H1 (cell line): ENCODE measurements at regions not wholly inside any gene's neighbourhood (a gene's known extent, or its start where the extent isn't known, plus 50 kb on each side); places are given as distances from the start of the nearest gene placed in this dataset.

Source experiments
- CTCF ChIA-PET: fragments of 300-600 bp; sonication (Branson Sonifier 250); formaldehyde crosslinking; loops from one replicate; lab custom pipeline; 2021; ENCODE audit not compliant: partially characterized antibody; lab: Charles Lee
- POLR2A ChIA-PET: fragments of 300-600 bp; sonication (Branson Sonifier 250); formaldehyde crosslinking; loops from one replicate; lab custom pipeline; 2021; ENCODE audit warnings: inconsistent platforms; ENCODE audit not compliant: partially characterized antibody; lab: Charles Lee
- DNase-seq, 2 experiments: peaks; one replicate each; pipeline versions ENCODE4 v3.0.0 to v3.0.0-alpha.2; 2010 to 2022; ENCODE audit warnings: low spot score in 2 of 2, low read depth in 1 of 2, mixed read lengths in 1 of 2
- FAIRE-seq: peaks from 2 replicates; lab custom pipeline; 2011; peaks lifted over from hg19 to GRCh38; lab: Jason Lieb, UNC
- H2AFZ ChIP-seq: 2 replicates; pipeline ENCODE4 v1.8.1; 2012; ENCODE audit warnings: low read length, inconsistent platforms
- H2AK5ac ChIP-seq: 2 replicates; pipeline ENCODE4 v1.6.1; 2013; ENCODE audit warnings: low read depth, low read length
- H2BK120ac ChIP-seq: replicated peaks from 2 replicates; pipeline ENCODE3; 2013; ENCODE audit warnings: low read depth, low read length, inconsistent platforms
- H2BK12ac ChIP-seq: 2 replicates; pipeline ENCODE4 v1.6.1; 2013; ENCODE audit warnings: low read depth, low read length
- H2BK15ac ChIP-seq: 2 replicates; pipeline ENCODE4 v1.6.1; 2013; ENCODE audit warnings: low read length
- H2BK20ac ChIP-seq: 2 replicates; pipeline ENCODE4 v1.6.1; 2013; ENCODE audit warnings: low read length
- H2BK5ac ChIP-seq: 2 replicates; pipeline ENCODE4 v1.6.1; 2013; ENCODE audit warnings: low read depth, low read length
- H3K14ac ChIP-seq: 2 replicates; pipeline ENCODE4 v1.6.1; 2013; ENCODE audit warnings: inconsistent platforms; ENCODE audit not compliant: insufficient read length
- H3K18ac ChIP-seq: 2 replicates; pipeline ENCODE4 v1.6.1; 2013; ENCODE audit warnings: low read length; ENCODE audit errors: extremely low read depth
- H3K23ac ChIP-seq: 2 replicates; pipeline ENCODE4 v1.6.1; 2013; ENCODE audit warnings: inconsistent platforms; ENCODE audit not compliant: insufficient read length
- H3K23me2 ChIP-seq: 2 replicates; pipeline ENCODE4 v1.6.1; 2013; ENCODE audit warnings: low read depth, low read length
- H3K27ac ChIP-seq: 2 replicates; pipeline ENCODE4 v1.6.1; 2011; ENCODE audit warnings: low read depth, low read length, inconsistent platforms
- H3K27me3 ChIP-seq, 4 experiments: replicated peaks in 1 of 4; 1 replicate in 1 of 4; 2 replicates in 3 of 4; pipeline versions ENCODE4 v1.6.1 to v1.8.1; 2011 to 2013; ENCODE audit warnings: low read length in 3 of 4, mild to moderate bottlenecking in 3 of 4, inconsistent platforms in 2 of 4, mixed read lengths in 2 of 4, moderate library complexity in 1 of 4; ENCODE audit not compliant: control insufficient read depth in 3 of 4, insufficient read depth in 3 of 4; ENCODE audit errors: extremely low read depth in 1 of 4
- H3K36me3 ChIP-seq, 4 experiments: 2 replicates each; pipeline versions ENCODE4 v1.6.1 to v1.8.1; 2011 to 2013; ENCODE audit warnings: mild to moderate bottlenecking in 4 of 4, low read length in 3 of 4, moderate library complexity in 2 of 4, control low read depth in 1 of 4, inconsistent platforms in 1 of 4; ENCODE audit not compliant: insufficient read depth in 4 of 4, control insufficient read depth in 2 of 4
- H3K4ac ChIP-seq: replicated peaks from 2 replicates; pipeline ENCODE3; 2013; ENCODE audit warnings: low read length, low read depth, mixed read lengths, inconsistent platforms; ENCODE audit not compliant: insufficient read length
- H3K4me1 ChIP-seq, 4 experiments: replicated peaks in 1 of 4; 1 replicate in 1 of 4; 2 replicates in 3 of 4; pipeline versions ENCODE4 v1.6.1 to v1.8.1; 2011 to 2013; ENCODE audit warnings: low read length in 3 of 4, inconsistent platforms in 2 of 4, mixed read lengths in 1 of 4; ENCODE audit not compliant: insufficient read depth in 4 of 4, control insufficient read depth in 3 of 4
- H3K4me2 ChIP-seq, 2 experiments: 2 replicates each; pipeline versions ENCODE4 v1.6.1 to v1.8.1; 2011 to 2013; ENCODE audit warnings: low read depth in 2 of 2, low read length in 2 of 2, control low read depth in 1 of 2, inconsistent platforms in 1 of 2, mild to moderate bottlenecking in 1 of 2; ENCODE audit not compliant: insufficient read depth in 1 of 2
- H3K4me3 ChIP-seq, 4 experiments: fragments of 200-600, 300-600 bp in 1 of 4; sonication (generic), shearing (Covaris generic), sonication (Bioruptor Twin) in 1 of 4; 2 replicates each; pipeline versions ENCODE4 v1.5.1 to v1.8.1; 2011 to 2016; ENCODE audit warnings: low read length in 4 of 4, low read depth in 3 of 4, control low read depth in 2 of 4, inconsistent platforms in 2 of 4, mild to moderate bottlenecking in 2 of 4, mixed read lengths in 1 of 4, moderate library complexity in 1 of 4; ENCODE audit not compliant: insufficient read depth in 2 of 4; ENCODE audit errors: extremely low read depth in 1 of 4
- H3K56ac ChIP-seq: replicated peaks from 2 replicates; pipeline ENCODE3; 2013; ENCODE audit warnings: low read depth, mild to moderate bottlenecking, mixed read lengths, low read length, inconsistent platforms; ENCODE audit not compliant: insufficient read length
- H3K79me1 ChIP-seq: 2 replicates; pipeline ENCODE4 v1.6.1; 2013; ENCODE audit warnings: low read depth, low read length, control low read depth
- H3K79me2 ChIP-seq, 2 experiments: 2 replicates each; pipeline versions ENCODE4 v1.6.1 to v1.8.1; 2012 to 2013; ENCODE audit warnings: low read length in 2 of 2, mild to moderate bottlenecking in 2 of 2, inconsistent platforms in 1 of 2; ENCODE audit not compliant: insufficient read depth in 2 of 2, control insufficient read depth in 1 of 2
- H3K9ac ChIP-seq, 4 experiments: replicated peaks in 1 of 4; 1 replicate in 1 of 4; 2 replicates in 3 of 4; pipeline versions ENCODE4 v1.6.1 to v1.8.1; 2011 to 2013; ENCODE audit warnings: low read depth in 3 of 4, low read length in 3 of 4, control low read depth in 2 of 4, mild to moderate bottlenecking in 2 of 4, moderate library complexity in 2 of 4, inconsistent platforms in 1 of 4; ENCODE audit errors: extremely low read depth in 1 of 4
- H3K9me3 ChIP-seq, 2 experiments: 2 replicates each; pipeline versions ENCODE4 v1.6.1 to v1.8.1; 2012 to 2013; ENCODE audit warnings: mild to moderate bottlenecking in 2 of 2, moderate library complexity in 2 of 2, control low read depth in 1 of 2, inconsistent platforms in 1 of 2, low read depth in 1 of 2, low read length in 1 of 2, mixed read lengths in 1 of 2; ENCODE audit not compliant: insufficient read depth in 2 of 2
- H4K20me1 ChIP-seq, 2 experiments: replicated peaks in 1 of 2; 2 replicates each; pipeline versions ENCODE3 to v1.8.1; 2011 to 2013; ENCODE audit warnings: inconsistent platforms in 2 of 2, low read length in 2 of 2, mild to moderate bottlenecking in 1 of 2; ENCODE audit not compliant: insufficient read depth in 2 of 2, control insufficient read depth in 1 of 2
- H4K5ac ChIP-seq: 2 replicates; pipeline ENCODE4 v1.6.1; 2013; ENCODE audit warnings: low read length, low read depth, mixed read lengths, inconsistent platforms; ENCODE audit not compliant: insufficient read length
- H4K8ac ChIP-seq: 2 replicates; pipeline ENCODE4 v1.8.0; 2013; ENCODE audit warnings: mild to moderate bottlenecking, moderate library complexity, low read length, inconsistent platforms; ENCODE audit not compliant: insufficient read depth; ENCODE audit errors: extremely low read depth
- H4K91ac ChIP-seq: replicated peaks from 2 replicates; pipeline ENCODE3; 2013; ENCODE audit warnings: low read length, mixed read lengths, inconsistent platforms; ENCODE audit not compliant: insufficient read length
- CHD1 ChIP-seq: IDR thresholded peaks from 2 replicates; pipeline ENCODE4 v1.6.1; 2012; ENCODE audit warnings: low read depth, low read length, improper control_type of control experiment
- CREB1 ChIP-seq: IDR thresholded peaks from 2 replicates; pipeline ENCODE4 v1.6.1; 2012; ENCODE audit warnings: inconsistent platforms
- CTBP2 ChIP-seq: IDR thresholded peaks from 2 replicates; pipeline ENCODE4 v1.7.0; 2011; ENCODE audit warnings: borderline replicate concordance, mild to moderate bottlenecking, moderate library complexity, mixed read lengths, low read length; ENCODE audit not compliant: insufficient read depth, insufficient read length
- CTCF ChIP-seq, 3 experiments: IDR thresholded peaks; 1 replicate in 2 of 3; 2 replicates in 1 of 3; pipeline versions ENCODE4 v1.5.1 to v1.6.1; 2011; ENCODE audit warnings: low read length in 3 of 3, mild to moderate bottlenecking in 3 of 3, inconsistent platforms in 2 of 3, low read depth in 1 of 3, moderate library complexity in 1 of 3; ENCODE audit not compliant: insufficient read depth in 1 of 3; ENCODE audit errors: control extremely low read depth in 1 of 3
- GTF2F1 ChIP-seq: IDR thresholded peaks from 2 replicates; pipeline ENCODE4 v1.6.1; 2012; ENCODE audit warnings: low read depth, low read length, improper control_type of control experiment, borderline replicate concordance
- HDAC2 ChIP-seq, 2 experiments: fragments of 300-600 bp in 1 of 2; sonication (generic) in 1 of 2; IDR thresholded peaks; 2 replicates each; pipeline ENCODE4 v1.6.1; 2011 to 2012; ENCODE audit warnings: low read depth in 2 of 2, low read length in 2 of 2, mild to moderate bottlenecking in 2 of 2, moderate library complexity in 2 of 2, borderline replicate concordance in 1 of 2, inconsistent platforms in 1 of 2
- MAFK ChIP-seq: IDR thresholded peaks from 2 replicates; pipeline ENCODE4 v1.6.1; 2012; ENCODE audit warnings: low read depth, mild to moderate bottlenecking, improper control_type of control experiment, low read length
- PHF8 ChIP-seq: fragments of 200-600 bp; sonication (generic); conservative IDR thresholded peaks from 2 replicates; pipeline ENCODE4 v1.7.1; 2012; ENCODE audit warnings: low read depth, mild to moderate bottlenecking, inconsistent platforms, low read length, moderate library complexity
- POLR2A ChIP-seq, 2 experiments: IDR thresholded peaks; 1 replicate in 1 of 2; 2 replicates in 1 of 2; pipeline ENCODE4 v1.6.1; 2011; ENCODE audit warnings: low read depth in 2 of 2, low read length in 2 of 2, mild to moderate bottlenecking in 2 of 2; ENCODE audit errors: control extremely low read depth in 1 of 2
- RBBP5 ChIP-seq: IDR thresholded peaks from 2 replicates; pipeline ENCODE4 v1.7.1; 2012; ENCODE audit warnings: low read depth, mild to moderate bottlenecking, inconsistent platforms, low read length, moderate library complexity, borderline replicate concordance
- SIRT6 ChIP-seq: IDR thresholded peaks from one replicate; pipeline ENCODE4 v1.7.1; 2012; ENCODE audit warnings: low read length, inconsistent platforms
- TAF1 ChIP-seq: IDR thresholded peaks from 2 replicates; pipeline ENCODE4 v1.6.1; 2011; ENCODE audit warnings: mild to moderate bottlenecking, low read depth, low read length
- YY1 ChIP-seq: IDR thresholded peaks from 2 replicates; pipeline ENCODE4 v1.6.1; 2011; ENCODE audit warnings: low read depth, mild to moderate bottlenecking, low read length
- WGBS, 2 experiments: shearing (Covaris generic) in 1 of 2; methylation state at CpG; one replicate each; pipeline versions ENCODE4 v1.1.6 to v1.1.7; 2013 to 2015; ENCODE audit warnings: low lambda C conversion rate in 2 of 2, mixed read lengths in 2 of 2, inconsistent platforms in 1 of 2, low coverage in 1 of 2, missing lambda C conversion rate in 1 of 2; ENCODE audit not compliant: insufficient replicate concordance in 2 of 2, insufficient coverage in 1 of 2, insufficient read length in 1 of 2; ENCODE audit errors: extremely low coverage in 1 of 2, missing lambda C conversion rate in 1 of 2; 5-methylcytosine and 5-hydroxymethylcytosine counted together

DNA sequence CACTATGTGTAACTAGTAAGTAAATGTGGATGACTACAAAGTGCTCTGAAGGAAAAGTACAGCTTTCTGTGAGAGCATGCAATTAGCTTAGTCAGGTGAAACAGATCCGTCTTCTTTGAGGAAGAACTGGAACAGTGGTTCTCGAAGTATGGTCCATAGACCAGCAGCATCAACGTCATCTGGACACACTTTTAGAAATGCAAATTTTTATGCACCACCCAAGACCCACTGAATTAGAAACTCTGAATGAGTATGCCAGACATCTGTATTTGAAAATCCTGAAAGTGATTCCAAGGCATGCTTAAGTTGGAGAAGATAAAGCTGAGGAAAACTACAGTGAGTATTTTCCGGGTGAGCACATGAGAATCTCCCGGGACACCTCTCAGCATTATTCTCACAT is 130.7 kb upstream of the SPHKAP start:
- Histone ChIP-seq H2BK12ac (no peak overlapping the region), H3K4ac (no peak overlapping the region), H2BK5ac (no peak overlapping the region), H3K27ac (no peak overlapping the region), H3K56ac (no peak overlapping the region), H4K8ac (no peak overlapping the region), H3K36me3 (no peaks in the 10 kb centered on the region), H2BK15ac (no peak overlapping the region), H3K23ac (no peak overlapping the region), H3K23me2 (no peaks in the 10 kb centered on the region), H3K79me1 (no peaks in the 10 kb centered on the region), H3K18ac (no peak overlapping the region), H3K79me2 (no peaks in the 10 kb centered on the region), H3K27me3 (no peaks in the 10 kb centered on the region), H3K4me2 (no peak overlapping the region), H3K4me1 (no peaks in the 10 kb centered on the region), H4K91ac (no peak overlapping the region), H2AK5ac (no peak overlapping the region), H4K20me1 (no peaks in the 10 kb centered on the region), H2BK120ac (no peak overlapping the region), H2AFZ (no peak overlapping the region), H3K9me3 (no peaks in the 10 kb centered on the region), H3K9ac (no peak overlapping the region), H4K5ac (no peak overlapping the region), H2BK20ac (no peak overlapping the region), H3K4me3 (no peak overlapping the region), H3K14ac (no peak overlapping the region)
- no peak for DNase-seq
- 91% methylated on average over 5 of the region's 5 CpGs; no CpG with 5 or more reads in 1 of the 2 experiments for WGBS, 2 experiments
- no peak for FAIRE-seq
- ChIA-PET POLR2A (no interaction called here), CTCF (interaction anchor here (1.0 kb wide), 1 partner anchor 198 kb away, joined by 3 read pairs; no protein-coding TSS in a partner anchor)
- TF ChIP-seq PHF8 (no peak), HDAC2 (IDR thresholded peaks at IDR 0.05; ENCODE audit: borderline replicate concordance in 1 of 2, low read depth in 2 of 2, low read length in 2 of 2) (no peak), YY1 (no peak), MAFK (no peak), CREB1 (no peak), CHD1 (no peak), CTBP2 (no peak), RBBP5 (no peak), SIRT6 (no peak), GTF2F1 (no peak), POLR2A (IDR thresholded peaks at IDR 0.05; ENCODE audit: control extremely low read depth in 1 of 2, low read depth in 2 of 2, low read length in 2 of 2) (no peak), CTCF (IDR thresholded peaks at IDR 0.05; ENCODE audit: control extremely low read depth in 1 of 3, insufficient read depth in 1 of 3, low read depth in 1 of 3, low read length in 3 of 3) (no peak), TAF1 (no peak)
